ENCODE measurements at regions not wholly inside any gene's neighbourhood (a gene's known extent, or its start where the extent isn't known, plus 50 kb on each side); places are given as distances from the start of the nearest gene placed in this dataset.

GRCh38 chr9:82404196-82404870 is 415.8 kb downstream of the SPATA31D1 start:
- TF ChIP-seq, protein P1, sequence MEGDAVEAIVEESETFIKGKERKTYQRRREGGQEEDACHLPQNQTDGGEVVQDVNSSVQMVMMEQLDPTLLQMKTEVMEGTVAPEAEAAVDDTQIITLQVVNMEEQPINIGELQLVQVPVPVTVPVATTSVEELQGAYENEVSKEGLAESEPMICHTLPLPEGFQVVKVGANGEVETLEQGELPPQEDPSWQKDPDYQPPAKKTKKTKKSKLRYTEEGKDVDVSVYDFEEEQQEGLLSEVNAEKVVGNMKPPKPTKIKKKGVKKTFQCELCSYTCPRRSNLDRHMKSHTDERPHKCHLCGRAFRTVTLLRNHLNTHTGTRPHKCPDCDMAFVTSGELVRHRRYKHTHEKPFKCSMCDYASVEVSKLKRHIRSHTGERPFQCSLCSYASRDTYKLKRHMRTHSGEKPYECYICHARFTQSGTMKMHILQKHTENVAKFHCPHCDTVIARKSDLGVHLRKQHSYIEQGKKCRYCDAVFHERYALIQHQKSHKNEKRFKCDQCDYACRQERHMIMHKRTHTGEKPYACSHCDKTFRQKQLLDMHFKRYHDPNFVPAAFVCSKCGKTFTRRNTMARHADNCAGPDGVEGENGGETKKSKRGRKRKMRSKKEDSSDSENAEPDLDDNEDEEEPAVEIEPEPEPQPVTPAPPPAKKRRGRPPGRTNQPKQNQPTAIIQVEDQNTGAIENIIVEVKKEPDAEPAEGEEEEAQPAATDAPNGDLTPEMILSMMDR (IDR thresholded peaks at IDR 0.05; ENCODE audit: extremely low read depth, missing control alignments), result no peak
- DNase-seq (ENCODE audit: low spot score), result no peak

GRCh38 chr9:82404881-82405280 is 416.3 kb downstream of the SPATA31D1 start:
- TF ChIP-seq, protein P1 (IDR thresholded peaks at IDR 0.05; ENCODE audit: extremely low read depth, missing control alignments), result no peak
- no peak for DNase-seq (ENCODE audit: low spot score)

GRCh38 chr9:82406456-82407085 is 418.0 kb downstream of the SPATA31D1 start:
- TF ChIP-seq, protein P1 (IDR thresholded peaks at IDR 0.05; ENCODE audit: extremely low read depth, missing control alignments), result no peak

GRCh38 chr9:82410306-82410705 is 421.7 kb downstream of the SPATA31D1 start:
- TF ChIP-seq, protein P1 (IDR thresholded peaks at IDR 0.05; ENCODE audit: extremely low read depth, missing control alignments), result no peak
- no peak for DNase-seq (ENCODE audit: low spot score)

More at GRCh38 chr9:82406456-82407085, 418.0 kb downstream of the SPATA31D1 start:
- no peak for DNase-seq (ENCODE audit: low spot score)

DNA sequence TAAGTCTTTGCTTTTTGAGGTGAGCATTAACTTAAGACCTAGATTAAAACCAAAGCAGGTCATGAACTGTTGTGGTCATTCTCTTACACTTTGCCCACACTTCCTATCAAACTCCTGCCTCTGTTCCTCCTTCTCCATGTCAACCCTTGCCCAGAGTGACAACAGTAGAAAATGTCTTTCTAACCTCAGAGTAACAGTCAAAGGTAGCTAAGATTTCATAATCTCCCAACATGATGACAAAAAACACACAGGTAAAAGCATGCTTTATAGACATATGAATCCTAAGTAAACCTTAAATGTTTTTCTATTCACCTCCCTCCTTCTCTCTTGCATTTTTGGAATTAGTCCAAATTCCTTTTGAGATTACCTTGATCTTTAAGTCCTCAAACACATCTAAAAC is 422.3 kb downstream of the SPATA31D1 start:
- TF ChIP-seq, protein P1 (IDR thresholded peaks at IDR 0.05; ENCODE audit: extremely low read depth, missing control alignments), result no peak
- no peak for DNase-seq (ENCODE audit: low spot score)

DNA sequence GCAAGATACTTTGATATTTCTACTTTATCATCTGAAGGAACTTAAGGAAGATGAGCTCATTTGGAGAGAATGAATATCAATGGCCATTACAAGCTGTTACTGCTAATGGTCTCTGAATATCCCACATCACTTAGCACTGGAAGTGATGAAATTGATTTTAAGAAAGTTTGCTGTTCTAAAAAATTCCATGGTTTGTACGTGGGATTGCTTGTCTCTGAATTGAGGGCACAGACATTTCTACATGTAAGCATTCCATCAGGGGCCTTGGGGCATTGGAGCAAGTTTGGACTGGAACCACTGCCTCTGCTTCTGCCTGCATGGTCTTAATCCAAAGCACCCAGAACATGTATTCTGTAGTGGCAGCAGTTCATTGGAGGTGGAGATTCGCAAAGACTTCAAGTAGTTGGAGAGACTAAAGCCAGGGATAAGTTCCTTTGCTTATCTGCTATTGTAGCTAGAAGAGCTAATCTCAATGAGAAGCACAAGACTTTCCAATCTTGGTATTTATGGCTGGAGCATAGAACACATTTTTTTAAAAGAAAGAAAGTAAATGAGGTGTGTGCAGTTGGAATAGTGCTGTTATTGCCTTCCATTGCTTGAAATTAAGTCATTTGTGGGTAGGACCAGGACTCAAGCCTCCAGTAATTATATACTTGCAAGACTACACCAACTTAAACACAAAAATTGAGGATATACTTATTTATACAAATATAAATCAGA is 424.2 kb downstream of the SPATA31D1 start:
- TF ChIP-seq, protein P1 (IDR thresholded peaks at IDR 0.05; ENCODE audit: extremely low read depth, missing control alignments), result no peak
- DNase-seq (ENCODE audit: low spot score), result no peak

DNA sequence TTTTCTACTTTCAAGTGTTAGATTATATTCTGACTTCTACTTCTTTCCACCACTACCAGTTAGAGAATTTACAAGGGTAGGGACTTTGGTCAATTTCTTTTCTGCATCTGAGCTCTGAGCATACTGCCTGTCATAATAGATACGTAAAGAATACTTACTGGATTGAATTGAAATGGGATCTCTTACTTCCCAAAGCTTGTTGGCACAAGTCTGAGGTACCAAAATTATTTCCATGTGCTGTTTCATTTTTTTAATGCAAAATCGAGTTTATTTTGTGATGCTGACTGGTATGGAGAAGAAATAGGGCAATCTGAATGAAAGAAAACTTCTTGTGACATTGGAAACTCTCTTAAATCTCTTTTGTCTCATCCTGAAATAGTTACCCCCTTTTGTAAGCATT is 428.9 kb downstream of the SPATA31D1 start:
- TF ChIP-seq, protein P1 (IDR thresholded peaks at IDR 0.05; ENCODE audit: extremely low read depth, missing control alignments), result no peak
- DNase-seq (ENCODE audit: low spot score), result no peak

Measured in GM20000 (cell line).